ENCODE measurements at regions not wholly inside any gene's neighbourhood (a gene's known extent, or its start where the extent isn't known, plus 50 kb on each side); places are given as distances from the start of the nearest gene placed in this dataset.
A peak's percentile ranks its signal among the peaks of the same experiment; 100 is the strongest.

GRCh38 chr11:122344215-122344614 lies 228.2 kb upstream of the BLID start:
- no peak overlapping the region for H3K27ac ChIP-seq
- no peaks in the 10 kb centered on the region for H3K27me3 ChIP-seq
- H3K9me3 ChIP-seq = no peaks in the 10 kb centered on the region
- intact Hi-C loops (cut with DNase I) = no loop called here
- peaks cover 0 to 5% (median 0%) of the 10 kb centered on the region in 3 donors for H3K4me1 ChIP-seq
- DNase-seq = no peak
- TF ChIP-seq, protein P1, sequence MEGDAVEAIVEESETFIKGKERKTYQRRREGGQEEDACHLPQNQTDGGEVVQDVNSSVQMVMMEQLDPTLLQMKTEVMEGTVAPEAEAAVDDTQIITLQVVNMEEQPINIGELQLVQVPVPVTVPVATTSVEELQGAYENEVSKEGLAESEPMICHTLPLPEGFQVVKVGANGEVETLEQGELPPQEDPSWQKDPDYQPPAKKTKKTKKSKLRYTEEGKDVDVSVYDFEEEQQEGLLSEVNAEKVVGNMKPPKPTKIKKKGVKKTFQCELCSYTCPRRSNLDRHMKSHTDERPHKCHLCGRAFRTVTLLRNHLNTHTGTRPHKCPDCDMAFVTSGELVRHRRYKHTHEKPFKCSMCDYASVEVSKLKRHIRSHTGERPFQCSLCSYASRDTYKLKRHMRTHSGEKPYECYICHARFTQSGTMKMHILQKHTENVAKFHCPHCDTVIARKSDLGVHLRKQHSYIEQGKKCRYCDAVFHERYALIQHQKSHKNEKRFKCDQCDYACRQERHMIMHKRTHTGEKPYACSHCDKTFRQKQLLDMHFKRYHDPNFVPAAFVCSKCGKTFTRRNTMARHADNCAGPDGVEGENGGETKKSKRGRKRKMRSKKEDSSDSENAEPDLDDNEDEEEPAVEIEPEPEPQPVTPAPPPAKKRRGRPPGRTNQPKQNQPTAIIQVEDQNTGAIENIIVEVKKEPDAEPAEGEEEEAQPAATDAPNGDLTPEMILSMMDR (IDR thresholded peaks at IDR 0.05) = no peak
- no peak for TF ChIP-seq POLR2A (IDR thresholded peaks at IDR 0.05)
- H3K4me3 ChIP-seq = no peak overlapping the region
- H3K36me3 ChIP-seq = no peaks in the 10 kb centered on the region
- 44 to 47% methylated on average over 3 of the region's 3 CpGs for WGBS, 2 donors

DNA sequence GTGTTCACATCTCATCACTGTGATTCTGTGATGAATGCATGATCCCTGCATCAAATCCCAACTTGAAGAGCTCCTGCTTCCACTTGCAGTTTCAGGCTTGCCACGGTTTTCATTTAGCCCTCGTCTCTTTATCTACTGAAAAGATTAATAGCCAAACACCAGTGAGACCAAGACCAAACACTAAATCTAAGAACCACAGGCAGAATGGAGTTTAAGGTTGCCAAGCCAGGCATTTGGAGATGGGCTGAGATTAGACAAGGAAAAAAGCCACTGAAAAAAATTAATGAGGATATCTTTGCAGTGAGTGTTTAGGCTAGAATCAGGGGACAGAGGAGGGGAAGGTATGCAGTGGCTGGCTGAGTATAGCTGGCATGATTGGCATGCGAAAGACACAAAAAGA lies 227.2 kb upstream of the BLID start:
- DNase-seq = no peak
- TF ChIP-seq, protein P1 (IDR thresholded peaks at IDR 0.05) = no peak
- no peak for TF ChIP-seq POLR2A (IDR thresholded peaks at IDR 0.05)
- no peaks in the 10 kb centered on the region for H3K9me3 ChIP-seq
- no peaks in the 10 kb centered on the region for H3K36me3 ChIP-seq
- no peak overlapping the region for H3K4me3 ChIP-seq
- WGBS, 2 donors = 45 to 54% methylated on average over 3 of the region's 3 CpGs
- intact Hi-C loops (cut with DNase I) = no loop called here
- peaks cover 0 to 5% (median 0%) of the 10 kb centered on the region in 3 donors for H3K4me1 ChIP-seq
- no peaks in the 10 kb centered on the region for H3K27me3 ChIP-seq
- H3K27ac ChIP-seq = no peak overlapping the region

- Histone ChIP-seq H3K27ac (no peak overlapping the region), H3K36me3 (no peaks in the 10 kb centered on the region), H3K4me1 (peaks cover 0 to 5% (median 0%) of the 10 kb centered on the region in 3 donors), H3K9me3 (no peaks in the 10 kb centered on the region), H3K27me3 (no peaks in the 10 kb centered on the region), H3K4me3 (no peak overlapping the region)
- intact Hi-C loops (cut with DNase I) = no loop called here
- WGBS, 2 donors = 48 to 55% methylated on average over 4 of the region's 4 CpGs
- DNase-seq = no peak
- no peak for TF ChIP-seq POLR2A (IDR thresholded peaks at IDR 0.05)
- TF ChIP-seq, protein P1 (IDR thresholded peaks at IDR 0.05) = no peak
Observed at GRCh38 chr11:122342089-122342744, 226.2 kb upstream of the BLID start.

DNA sequence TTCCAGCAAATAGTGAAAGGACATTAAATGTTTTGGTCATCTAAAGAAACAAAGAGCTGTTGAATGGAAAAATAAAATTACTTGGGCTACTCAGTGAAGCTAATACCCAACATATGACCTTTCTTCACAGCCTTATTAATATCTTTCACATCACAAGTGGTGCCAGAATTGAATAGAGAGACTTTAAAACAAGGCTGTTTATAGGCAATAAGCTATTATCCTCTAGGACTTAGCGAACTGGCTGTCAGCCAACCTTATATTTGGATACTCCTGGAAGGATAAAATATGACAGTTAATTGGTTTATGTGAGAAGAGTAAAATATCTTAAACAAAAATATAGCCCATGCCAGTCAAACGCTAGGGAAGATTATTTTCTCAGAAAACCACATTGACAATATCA lies 225.5 kb upstream of the BLID start:
- Histone ChIP-seq H3K4me3 (no peak overlapping the region), H3K4me1 (peaks cover 0 to 5% (median 0%) of the 10 kb centered on the region in 3 donors), H3K36me3 (no peaks in the 10 kb centered on the region), H3K27ac (peak overlapping the region in 1 of 4 donors; percentile 38), H3K9me3 (no peaks in the 10 kb centered on the region), H3K27me3 (no peaks in the 10 kb centered on the region)
- WGBS, 2 donors = 50 to 56% methylated on average over 2 of the region's 2 CpGs
- no peak for DNase-seq
- no peak for TF ChIP-seq POLR2A (IDR thresholded peaks at IDR 0.05)
- TF ChIP-seq, protein P1 (IDR thresholded peaks at IDR 0.05) = no peak
- intact Hi-C loops (cut with DNase I) = no loop called here

- H3K4me1 ChIP-seq = peaks cover 0 to 5% (median 0%) of the 10 kb centered on the region in 3 donors
- DNase-seq = no peak
- H3K27ac ChIP-seq = no peak overlapping the region
Observed at GRCh38 chr11:122340607-122341290, 224.7 kb upstream of the BLID start.

More at GRCh38 chr11:122340607-122341290, 224.7 kb upstream of the BLID start:
- intact Hi-C loops (cut with DNase I) = no loop called here
- H3K9me3 ChIP-seq = no peaks in the 10 kb centered on the region
- no peaks in the 10 kb centered on the region for H3K27me3 ChIP-seq
- 59 to 61% methylated on average over 3 of the region's 3 CpGs for WGBS, 2 donors
- H3K36me3 ChIP-seq = no peaks in the 10 kb centered on the region
- no peak overlapping the region for H3K4me3 ChIP-seq
- TF ChIP-seq, protein P1 (IDR thresholded peaks at IDR 0.05) = no peak
- TF ChIP-seq POLR2A (IDR thresholded peaks at IDR 0.05) = no peak
